Fibroblast of villous mesenchyme (primary cell): ENCODE measurements at regions not wholly inside any gene's neighbourhood (a gene's known extent, or its start where the extent isn't known, plus 50 kb on each side); places are given as distances from the start of the nearest gene placed in this dataset.

Experiments used
- DNase-seq: peaks from one replicate; pipeline ENCODE4 v3.0.0-alpha.2; 2010; ENCODE audit warnings: low read depth
- H3K4me3 ChIP-seq: 2 replicates; pipeline ENCODE4 v1.5.1; 2011; ENCODE audit warnings: low read depth, mild to moderate bottlenecking, low read length
- CTCF ChIP-seq: IDR thresholded peaks from 2 replicates; pipeline ENCODE4 v1.5.1; 2012; ENCODE audit warnings: low read depth, mild to moderate bottlenecking, low read length; ENCODE audit not compliant: insufficient read depth

- TF ChIP-seq CTCF = no peak
- DNase-seq = peak; percentile 3
- H3K4me3 ChIP-seq = no peak overlapping the region
Measured at GRCh38 chr6:10033223-10033829, 381.5 kb downstream of the TFAP2A start.

- DNase-seq = no peak
- TF ChIP-seq CTCF = no peak
- no peak overlapping the region for H3K4me3 ChIP-seq
Measured at GRCh38 chr6:10031617-10032016, 383.3 kb downstream of the TFAP2A start.

GRCh38 chr6:10030942-10031537 is 383.8 kb downstream of the TFAP2A start:
- no peak for DNase-seq
- TF ChIP-seq CTCF = peak; percentile 42
- no peak overlapping the region for H3K4me3 ChIP-seq

GRCh38 chr6:10028222-10028621 is 386.7 kb downstream of the TFAP2A start:
- no peak for TF ChIP-seq CTCF
- H3K4me3 ChIP-seq = no peak overlapping the region
- no peak for DNase-seq

GRCh38 chr6:10019851-10020250 is 395.0 kb downstream of the TFAP2A start:
- DNase-seq = no peak
- TF ChIP-seq CTCF = no peak
- H3K4me3 ChIP-seq = no peak overlapping the region

- TF ChIP-seq CTCF = no peak
- DNase-seq = no peak
- no peak overlapping the region for H3K4me3 ChIP-seq
Measured at GRCh38 chr6:10014557-10014956, 400.3 kb downstream of the TFAP2A start.

- no peak for DNase-seq
- H3K4me3 ChIP-seq = no peak overlapping the region
- TF ChIP-seq CTCF = no peak
Measured at GRCh38 chr6:10000551-10000950, 414.3 kb downstream of the TFAP2A start.
